AG04449 (cell line): ENCODE measurements at regions not wholly inside any gene's neighbourhood (a gene's known extent, or its start where the extent isn't known, plus 50 kb on each side); places are given as distances from the start of the nearest gene placed in this dataset.
A peak's percentile ranks its signal among the peaks of the same experiment; 100 is the strongest.

Experiments used
- CTCF ChIA-PET: fragments of 350-600 bp; formaldehyde crosslinking; extraction: SDS; loops from one replicate; lab custom pipeline; 2021; ENCODE audit warnings: antibody characterized with exemption; lab: Yijun Ruan, JAX
- POLR2A ChIA-PET: fragments of 400-600, 350-600 bp; formaldehyde crosslinking; extraction: SDS; loops from one replicate; lab custom pipeline; 2020; ENCODE audit warnings: antibody characterized with exemption, inconsistent platforms; lab: Yijun Ruan, JAX
- DNase-seq: peaks from one replicate; pipeline ENCODE4 v3.0.0-alpha.2; 2010; ENCODE audit warnings: low read depth, low spot score
- H3K4me3 ChIP-seq: 2 replicates; pipeline ENCODE4 v1.5.1; 2011; ENCODE audit warnings: low read depth, mild to moderate bottlenecking, control low read depth, low read length
- CTCF ChIP-seq: IDR thresholded peaks from one replicate; pipeline ENCODE4 v1.5.1; 2011; ENCODE audit warnings: mild to moderate bottlenecking, moderate library complexity, low read length, control low read depth, inconsistent platforms; ENCODE audit not compliant: insufficient read depth; ENCODE audit errors: missing control alignments

DNA sequence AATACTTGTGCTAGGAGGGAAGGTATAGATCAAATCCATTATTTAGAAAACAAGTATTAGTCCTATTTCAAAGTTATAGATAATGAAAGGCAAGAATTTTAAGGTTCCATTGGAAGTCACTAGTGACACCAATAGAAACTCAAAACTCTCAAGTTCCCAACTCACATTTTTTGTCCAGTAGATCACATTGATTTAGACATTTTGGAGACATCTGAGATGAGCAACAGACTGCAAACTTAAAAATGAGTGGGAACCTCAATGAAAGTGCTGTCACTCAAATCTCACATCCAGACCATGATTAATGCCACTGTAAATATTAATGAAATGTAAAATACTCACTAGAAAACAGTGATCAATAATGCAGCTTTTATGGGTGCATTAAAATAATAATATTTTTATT is 405.0 kb downstream of the ENC1 start:
- ChIA-PET POLR2A (no interaction called here), CTCF (no interaction called here)
- no peak overlapping the region for H3K4me3 ChIP-seq
- DNase-seq, result no peak
- TF ChIP-seq CTCF, result no peak

- no peak for TF ChIP-seq CTCF
- CTCF ChIA-PET, result no interaction called here
- POLR2A ChIA-PET, result no interaction called here
- peak; percentile 74 for DNase-seq
- no peak overlapping the region for H3K4me3 ChIP-seq
Measured at GRCh38 chr5:74233571-74233970, 407.0 kb downstream of the ENC1 start.

- no peak overlapping the region for H3K4me3 ChIP-seq
- ChIA-PET POLR2A (no interaction called here), CTCF (no interaction called here)
- TF ChIP-seq CTCF, result no peak
- no peak for DNase-seq
Measured at GRCh38 chr5:74233091-74233490, 407.4 kb downstream of the ENC1 start.

- CTCF ChIA-PET, result no interaction called here
- POLR2A ChIA-PET, result interaction anchor here (2.0 kb wide), 1 partner anchor 408 kb away, joined by 11 read pairs; the partner anchor contains the start of gene ENC1
- DNase-seq, result peak; percentile 83
- no peak for TF ChIP-seq CTCF
- no peak overlapping the region for H3K4me3 ChIP-seq
Measured at GRCh38 chr5:74232276-74232675, 408.3 kb downstream of the ENC1 start.

GRCh38 chr5:74231697-74232096 is 408.8 kb downstream of the ENC1 start:
- H3K4me3 ChIP-seq, result no peak overlapping the region
- no peak for TF ChIP-seq CTCF
- ChIA-PET POLR2A (interaction anchor here (2.0 kb wide), 1 partner anchor 409 kb away, joined by 11 read pairs; the partner anchor contains the start of gene ENC1), CTCF (no interaction called here)
- no peak for DNase-seq

DNA sequence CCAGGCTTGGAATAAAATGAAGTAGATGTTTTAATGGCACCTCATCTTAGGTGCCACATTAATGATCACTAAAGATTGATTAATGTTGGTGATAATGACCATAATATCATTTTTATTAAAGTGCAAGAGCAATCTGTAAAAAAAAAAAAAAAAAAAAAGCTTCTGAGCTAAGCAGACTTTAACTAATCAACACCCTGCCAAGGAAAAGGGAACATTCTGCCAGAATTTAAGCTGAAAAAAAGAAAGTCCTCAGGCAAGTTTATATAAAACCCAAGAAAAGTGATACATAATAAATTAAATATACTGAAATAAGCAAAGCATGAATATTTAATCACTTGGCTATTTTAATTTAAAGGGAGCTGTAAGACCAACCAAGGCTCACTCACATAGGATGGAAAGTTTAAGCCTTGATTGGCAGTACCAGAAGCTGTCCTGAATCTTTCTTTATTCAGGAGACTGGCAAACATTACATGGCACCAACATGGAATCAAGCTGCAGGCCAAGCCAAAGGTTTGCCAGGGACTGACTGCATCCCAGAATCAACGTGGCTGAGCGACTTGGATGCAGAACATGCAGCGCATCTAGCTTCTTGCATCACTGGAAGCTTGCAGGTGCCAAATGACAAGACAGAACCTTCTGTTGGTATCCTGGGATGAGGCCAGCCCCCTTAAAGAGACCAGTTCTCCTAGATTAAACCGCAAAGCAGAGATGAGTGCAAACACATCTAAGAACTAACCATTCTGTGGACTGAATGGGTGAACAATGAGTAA is 413.6 kb downstream of the ENC1 start:
- TF ChIP-seq CTCF, result no peak
- ChIA-PET CTCF (interaction anchor here (1.0 to 1.4 kb wide), 2 partner anchors 14 to 23 kb away, joined by 3 to 4 read pairs; no protein-coding TSS in a partner anchor), POLR2A (no interaction called here)
- DNase-seq, result no peak
- no peak overlapping the region for H3K4me3 ChIP-seq
